ENCODE measurements at regions not wholly inside any gene's neighbourhood (a gene's known extent, or its start where the extent isn't known, plus 50 kb on each side); places are given as distances from the start of the nearest gene placed in this dataset.

- Histone ChIP-seq H3K9me3 (no peaks in the 10 kb centered on the region; the same call in 2 of the 3 replicates), H3K4me2 (no peak overlapping the region), H3K27ac (no peak overlapping the region), H3K4me1 (no peaks in the 10 kb centered on the region), H3K4me3 (no peak overlapping the region)
- ATAC-seq (no peak), DNase-seq (ENCODE audit: low read depth in 1 of 2, low spot score in 1 of 2) (no peak), FAIRE-seq (no peak)
- WGBS (ENCODE audit: missing lambda C conversion rate): 49% methylated on average over 2 of the region's 2 CpGs
- ChIA-PET CTCF (interaction anchor here (0.8 kb wide), 1 partner anchor 10 kb away, joined by 3 read pairs; no protein-coding TSS in a partner anchor), POLR2A (no interaction called here)
- TF ChIP-seq FOSL2 (IDR thresholded peaks at IDR 0.05) (no peak), FOSL2 (CRISPR knock-in tag; IDR thresholded peaks at IDR 0.05) (no peak), ZFP36 (IDR thresholded peaks at IDR 0.05; ENCODE audit: borderline replicate concordance, partially characterized antibody) (peak; percentile 33)
Observed at GRCh38 chr1:24984300-24984699, 54.2 kb upstream of the RUNX3 start.

- FAIRE-seq: no peak
- WGBS (ENCODE audit: missing lambda C conversion rate): 69% methylated on average over 12 of the region's 12 CpGs
Observed at GRCh38 chr1:24983006-24983680, 53.1 kb upstream of the RUNX3 start.

GRCh38 chr1:24981631-24982005 lies 51.5 kb upstream of the RUNX3 start:
- no peak for ATAC-seq
- no peaks in the 10 kb centered on the region for H3K4me1 ChIP-seq
- H3K4me2 ChIP-seq: no peak overlapping the region
- ChIA-PET CTCF (interaction anchor here (1.3 kb wide), 1 partner anchor 49 kb away, joined by 4 read pairs; no protein-coding TSS in a partner anchor), POLR2A (no interaction called here)
- H3K4me3 ChIP-seq: no peak overlapping the region
- peaks cover 8% of the 10 kb centered on the region for H3K9me3 ChIP-seq
- no peak overlapping the region for H3K27ac ChIP-seq
- FAIRE-seq: no peak
- no peak for DNase-seq (ENCODE audit: low read depth in 1 of 2, low spot score in 1 of 2)
- 57% methylated on average over 11 of the region's 11 CpGs for WGBS (ENCODE audit: missing lambda C conversion rate)
- no peak for TF ChIP-seq FOSL2 (IDR thresholded peaks at IDR 0.05)
- no peak for TF ChIP-seq FOSL2 (CRISPR knock-in tag; IDR thresholded peaks at IDR 0.05)
- no peak for TF ChIP-seq NR3C1 (IDR thresholded peaks at IDR 0.05)
- no peak for TF ChIP-seq HMGXB4 (CRISPR knock-in tag; IDR thresholded peaks at IDR 0.05; ENCODE audit: borderline replicate concordance)
- no peak for TF ChIP-seq REST (IDR thresholded peaks at IDR 0.05)
- TF ChIP-seq SMC3 (IDR thresholded peaks at IDR 0.05): no peak
- no peak for TF ChIP-seq SREBF2 (IDR thresholded peaks at IDR 0.05)
- TF ChIP-seq RAD21 (conservative IDR thresholded peaks at IDR 0.05 in 1 of 2, IDR thresholded peaks at IDR 0.05 in 1 of 2): no peak
- no peak for TF ChIP-seq ZC3H11A (IDR thresholded peaks at IDR 0.05)
- TF ChIP-seq KDM1A (IDR thresholded peaks at IDR 0.05; ENCODE audit: low read depth): no peak
- no peak for TF ChIP-seq HEYL (CRISPR knock-in tag; IDR thresholded peaks at IDR 0.05)

More at GRCh38 chr1:24983006-24983680, 53.1 kb upstream of the RUNX3 start:
- POLR2A ChIA-PET: no interaction called here
- Histone ChIP-seq H3K4me1 (no peaks in the 10 kb centered on the region), H3K4me3 (no peak overlapping the region), H3K4me2 (no peak overlapping the region), H3K9me3 (no peaks in the 10 kb centered on the region; the same call in 1 of the 3 replicates), H3K27ac (no peak overlapping the region)
- ATAC-seq (no peak), DNase-seq (ENCODE audit: low read depth in 1 of 2, low spot score in 1 of 2) (no peak)
- CTCF ChIA-PET: interaction anchor here (0.8 to 1.3 kb wide), 2 partner anchors 51 to 54 kb away, joined by 3 to 4 read pairs; no protein-coding TSS in a partner anchor
- TF ChIP-seq CBX8 (IDR thresholded peaks at IDR 0.05) (no peak), ZC3H11A (IDR thresholded peaks at IDR 0.05) (no peak), HDAC2 (IDR thresholded peaks at IDR 0.05) (no peak), KDM5A (IDR thresholded peaks at IDR 0.05) (no peak), NR3C1 (IDR thresholded peaks at IDR 0.05) (no peak), USF2 (IDR thresholded peaks at IDR 0.05) (no peak), HOXB5 (CRISPR knock-in tag; IDR thresholded peaks at IDR 0.05) (no peak), EHMT2 (IDR thresholded peaks at IDR 0.05; ENCODE audit: low read depth) (no peak), ZSCAN20 (CRISPR knock-in tag; IDR thresholded peaks at IDR 0.05) (no peak), CBX2 (IDR thresholded peaks at IDR 0.05; ENCODE audit: borderline replicate concordance, low read depth) (no peak), FOSL2 (IDR thresholded peaks at IDR 0.05) (no peak), FOSL2 (CRISPR knock-in tag; IDR thresholded peaks at IDR 0.05) (no peak), HOXA7 (CRISPR knock-in tag; IDR thresholded peaks at IDR 0.05) (no peak), ZFP36 (IDR thresholded peaks at IDR 0.05; ENCODE audit: borderline replicate concordance, partially characterized antibody) (no peak), ESRRA (IDR thresholded peaks at IDR 0.05; ENCODE audit: borderline replicate concordance, low read length) (no peak), HOXB13 (CRISPR knock-in tag; IDR thresholded peaks at IDR 0.05; ENCODE audit: low read depth) (no peak), JUNB (IDR thresholded peaks at IDR 0.05) (no peak), JUN (IDR thresholded peaks at IDR 0.05) (no peak), NPAS2 (CRISPR knock-in tag; IDR thresholded peaks at IDR 0.05; ENCODE audit: borderline replicate concordance) (no peak), CTCF (IDR thresholded peaks at IDR 0.05) (no peak)

All from A549 (cell line).